DOHH2 (cell line): ENCODE measurements at regions not wholly inside any gene's neighbourhood (a gene's known extent, or its start where the extent isn't known, plus 50 kb on each side); places are given as distances from the start of the nearest gene placed in this dataset.

Experiments used
- H3F3A ChIP-seq: fragments of 200-600 bp; sonication (generic), shearing (Covaris generic); 2 replicates; pipeline ENCODE4 v1.6.0; 2016; ENCODE audit warnings: antibody characterized with exemption, mild to moderate bottlenecking; ENCODE audit not compliant: control insufficient read depth, insufficient read depth
- H3K27ac ChIP-seq: fragments of 200-600 bp; sonication (generic); 2 replicates; pipeline ENCODE4 v1.5.1; 2014; ENCODE audit warnings: low read depth, mild to moderate bottlenecking, low read length, moderate library complexity
- H3K27me3 ChIP-seq: fragments of 200-600 bp; sonication (generic); 2 replicates; pipeline ENCODE4 v1.6.1; 2014; ENCODE audit warnings: mild to moderate bottlenecking, low read length, mixed read lengths; ENCODE audit not compliant: control insufficient read depth
- H3K36me3 ChIP-seq: fragments of 200-600 bp; sonication (generic); 2 replicates; pipeline ENCODE4 v1.6.1; 2014; ENCODE audit warnings: mild to moderate bottlenecking, low read length, moderate library complexity, mixed read lengths; ENCODE audit not compliant: control insufficient read depth
- H3K4me1 ChIP-seq: fragments of 200-600 bp; sonication (generic); 2 replicates; pipeline ENCODE4 v1.6.1; 2014; ENCODE audit warnings: mild to moderate bottlenecking, low read length, mixed read lengths; ENCODE audit not compliant: control insufficient read depth
- H3K4me2 ChIP-seq: fragments of 200-600 bp; sonication (generic); 2 replicates; pipeline ENCODE4 v1.6.0; 2014; ENCODE audit warnings: mild to moderate bottlenecking, low read length, moderate library complexity
- H3K4me3 ChIP-seq: fragments of 200-600 bp; sonication (generic); 2 replicates; pipeline ENCODE4 v1.5.1; 2014; ENCODE audit warnings: mild to moderate bottlenecking, low read length, mixed read lengths
- H3K79me2 ChIP-seq: fragments of 200-600 bp; sonication (generic); 2 replicates; pipeline ENCODE4 v1.6.1; 2014; ENCODE audit warnings: mild to moderate bottlenecking, low read length, mixed read lengths; ENCODE audit not compliant: control insufficient read depth
- H3K9me2 ChIP-seq: fragments of 200-600 bp; sonication (generic); replicated peaks from 2 replicates; pipeline ENCODE4 v1.6.1; 2014; ENCODE audit warnings: mild to moderate bottlenecking, low read length, mixed read lengths; ENCODE audit not compliant: control insufficient read depth
- H3K9me3 ChIP-seq: fragments of 200-600 bp; sonication (generic); 2 replicates; pipeline ENCODE4 v1.6.1; 2014; ENCODE audit warnings: antibody characterized with exemption, low read length, mixed read lengths; ENCODE audit not compliant: control insufficient read depth, insufficient read depth
- H4K20me1 ChIP-seq: fragments of 200-600 bp; sonication (generic); 2 replicates; pipeline ENCODE4 v1.6.0; 2014; ENCODE audit warnings: low read depth, mild to moderate bottlenecking, antibody characterized with exemption, low read length, moderate library complexity; ENCODE audit not compliant: control insufficient read depth, insufficient read depth
- EZH2phosphoT487 ChIP-seq: fragments of 200-600 bp; sonication (generic); IDR thresholded peaks from 2 replicates; pipeline ENCODE4 v1.6.1; 2017; ENCODE audit warnings: borderline replicate concordance, mild to moderate bottlenecking, antibody characterized with exemption, low read length, moderate library complexity, mixed read lengths
- TF ChIP-seq, protein P1 (sequence below): fragments of 200-600 bp; sonication (generic); IDR thresholded peaks from one replicate; pipeline ENCODE4 v1.5.1; 2014; ENCODE audit warnings: antibody characterized with exemption, mild to moderate bottlenecking, low read depth, low read length; ENCODE audit not compliant: poor library complexity, severe bottlenecking

DNA sequence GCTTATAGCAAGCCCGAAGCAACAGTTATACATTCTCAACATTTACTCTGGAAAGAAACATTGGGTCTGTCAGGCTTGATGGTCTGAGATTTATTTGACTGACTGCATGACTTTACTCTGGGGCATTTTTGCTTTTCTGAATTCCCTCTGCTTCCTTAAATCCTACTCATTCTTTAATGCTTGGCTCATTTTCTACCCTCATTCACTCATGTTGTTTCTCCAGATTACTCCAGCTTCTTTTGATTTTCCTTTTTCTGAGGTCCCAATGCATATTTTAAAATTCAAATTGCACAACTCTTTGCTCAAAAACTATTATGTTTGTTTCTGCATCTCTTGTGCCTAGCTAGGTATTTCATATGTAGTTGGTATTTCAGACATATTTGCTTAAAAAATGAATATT, 2002.9 kb upstream of the NUDT12 start:
- no peaks in the 10 kb centered on the region for H3F3A ChIP-seq
- no peak for TF ChIP-seq EZH2phosphoT487
- TF ChIP-seq, protein P1, sequence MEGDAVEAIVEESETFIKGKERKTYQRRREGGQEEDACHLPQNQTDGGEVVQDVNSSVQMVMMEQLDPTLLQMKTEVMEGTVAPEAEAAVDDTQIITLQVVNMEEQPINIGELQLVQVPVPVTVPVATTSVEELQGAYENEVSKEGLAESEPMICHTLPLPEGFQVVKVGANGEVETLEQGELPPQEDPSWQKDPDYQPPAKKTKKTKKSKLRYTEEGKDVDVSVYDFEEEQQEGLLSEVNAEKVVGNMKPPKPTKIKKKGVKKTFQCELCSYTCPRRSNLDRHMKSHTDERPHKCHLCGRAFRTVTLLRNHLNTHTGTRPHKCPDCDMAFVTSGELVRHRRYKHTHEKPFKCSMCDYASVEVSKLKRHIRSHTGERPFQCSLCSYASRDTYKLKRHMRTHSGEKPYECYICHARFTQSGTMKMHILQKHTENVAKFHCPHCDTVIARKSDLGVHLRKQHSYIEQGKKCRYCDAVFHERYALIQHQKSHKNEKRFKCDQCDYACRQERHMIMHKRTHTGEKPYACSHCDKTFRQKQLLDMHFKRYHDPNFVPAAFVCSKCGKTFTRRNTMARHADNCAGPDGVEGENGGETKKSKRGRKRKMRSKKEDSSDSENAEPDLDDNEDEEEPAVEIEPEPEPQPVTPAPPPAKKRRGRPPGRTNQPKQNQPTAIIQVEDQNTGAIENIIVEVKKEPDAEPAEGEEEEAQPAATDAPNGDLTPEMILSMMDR: no peak
- H3K27me3 ChIP-seq: no peaks in the 10 kb centered on the region
- no peaks in the 10 kb centered on the region for H3K9me3 ChIP-seq
- no peak overlapping the region for H3K4me2 ChIP-seq
- H3K27ac ChIP-seq: no peak overlapping the region
- H3K9me2 ChIP-seq: no peaks in the 10 kb centered on the region
- no peaks in the 10 kb centered on the region for H3K79me2 ChIP-seq
- no peaks in the 10 kb centered on the region for H4K20me1 ChIP-seq
- H3K4me1 ChIP-seq: no peaks in the 10 kb centered on the region
- H3K4me3 ChIP-seq: no peak overlapping the region
- no peaks in the 10 kb centered on the region for H3K36me3 ChIP-seq

DNA sequence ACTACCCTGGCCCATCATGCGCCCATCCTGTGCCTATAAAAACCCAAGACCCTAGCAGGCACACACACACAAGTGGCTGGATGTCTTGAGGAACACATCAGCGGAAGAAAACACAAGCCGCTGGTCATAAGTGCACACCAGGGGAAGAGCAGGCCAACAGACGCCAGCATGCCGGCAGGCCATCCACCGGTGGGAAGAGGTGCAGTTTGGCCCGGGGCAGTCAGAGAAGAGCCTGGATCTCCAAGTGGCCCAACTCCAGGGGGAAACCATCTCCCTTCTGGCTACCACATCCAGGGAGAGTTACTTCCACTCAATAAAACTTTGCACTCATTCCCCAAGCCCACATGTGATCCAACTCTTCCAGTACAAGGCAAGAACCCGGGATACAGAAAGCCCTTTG, 2001.3 kb upstream of the NUDT12 start:
- Histone ChIP-seq H3K9me3 (no peaks in the 10 kb centered on the region), H3K27ac (no peak overlapping the region), H3K36me3 (no peaks in the 10 kb centered on the region), H3F3A (no peaks in the 10 kb centered on the region), H3K4me1 (no peaks in the 10 kb centered on the region), H3K9me2 (no peaks in the 10 kb centered on the region), H3K79me2 (no peaks in the 10 kb centered on the region), H3K27me3 (no peaks in the 10 kb centered on the region), H3K4me2 (no peak overlapping the region), H4K20me1 (no peaks in the 10 kb centered on the region), H3K4me3 (no peak overlapping the region)
- TF ChIP-seq, protein P1: no peak
- TF ChIP-seq EZH2phosphoT487: no peak

DNA sequence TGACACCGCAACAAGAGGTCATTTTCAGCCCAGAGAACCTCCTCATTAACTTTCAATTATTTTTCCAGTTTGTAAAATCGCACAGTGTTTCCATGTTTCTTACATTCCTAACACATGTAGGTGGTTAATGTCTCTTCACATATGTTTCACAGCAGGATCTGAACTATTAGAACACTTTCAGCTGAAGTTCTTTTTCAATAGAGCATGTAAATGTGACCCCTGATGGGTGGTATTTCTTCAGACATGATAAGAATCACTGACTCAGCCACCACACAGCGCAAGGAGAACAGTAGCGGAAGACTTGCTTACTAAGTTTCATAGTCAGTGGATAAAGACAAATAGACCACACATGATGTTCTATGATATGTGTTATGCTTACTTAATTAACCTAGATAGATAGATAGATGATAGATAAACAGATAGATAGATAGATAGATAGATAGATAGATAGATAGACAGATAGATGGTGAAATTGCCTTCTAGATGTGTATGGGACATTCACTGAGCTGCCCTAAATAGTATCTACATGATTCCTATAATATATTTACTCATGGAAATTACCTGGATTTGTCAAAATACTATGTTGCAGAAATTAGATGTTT, 1992.1 kb upstream of the NUDT12 start:
- Histone ChIP-seq H3K27me3 (no peaks in the 10 kb centered on the region), H4K20me1 (no peaks in the 10 kb centered on the region), H3K4me1 (no peaks in the 10 kb centered on the region), H3K27ac (no peak overlapping the region), H3K4me2 (no peak overlapping the region), H3K79me2 (no peaks in the 10 kb centered on the region), H3K9me2 (no peaks in the 10 kb centered on the region), H3K36me3 (no peaks in the 10 kb centered on the region), H3K9me3 (no peaks in the 10 kb centered on the region), H3K4me3 (no peak overlapping the region), H3F3A (no peaks in the 10 kb centered on the region)
- TF ChIP-seq, protein P1: no peak
- no peak for TF ChIP-seq EZH2phosphoT487
